GM12875 (cell line): ENCODE measurements at regions not wholly inside any gene's neighbourhood (a gene's known extent, or its start where the extent isn't known, plus 50 kb on each side); places are given as distances from the start of the nearest gene placed in this dataset.

Experiments used
- H3K4me3 ChIP-seq: one replicate; pipeline ENCODE4 v1.5.1; 2011; ENCODE audit warnings: low read depth, low read length, control low read depth
- CTCF ChIP-seq: IDR thresholded peaks from 2 replicates; pipeline ENCODE4 v1.5.1; 2011; ENCODE audit warnings: low read depth, mild to moderate bottlenecking, control low read depth, inconsistent platforms, low read length, moderate library complexity, borderline replicate concordance; ENCODE audit not compliant: insufficient read depth

- H3K4me3 ChIP-seq = no peak overlapping the region
- TF ChIP-seq CTCF = no peak
Measured at GRCh38 chr3:154976072-154976983, 103.8 kb upstream of the MME start.

- no peak for TF ChIP-seq CTCF
- no peak overlapping the region for H3K4me3 ChIP-seq
Measured at GRCh38 chr3:154973851-154974250, 106.3 kb upstream of the MME start.

- no peak overlapping the region for H3K4me3 ChIP-seq
- TF ChIP-seq CTCF = no peak
Measured at GRCh38 chr3:154972951-154973350, 107.2 kb upstream of the MME start.

GRCh38 chr3:154971771-154972326 is 108.3 kb upstream of the MME start:
- no peak for TF ChIP-seq CTCF

GRCh38 chr3:154971341-154971740 is 108.8 kb upstream of the MME start:
- H3K4me3 ChIP-seq = no peak overlapping the region
- no peak for TF ChIP-seq CTCF

More at GRCh38 chr3:154971771-154972326, 108.3 kb upstream of the MME start:
- no peak overlapping the region for H3K4me3 ChIP-seq

- no peak overlapping the region for H3K4me3 ChIP-seq
- TF ChIP-seq CTCF = no peak
Measured at GRCh38 chr3:154970797-154971196, 109.3 kb upstream of the MME start.

- H3K4me3 ChIP-seq = no peak overlapping the region
- no peak for TF ChIP-seq CTCF
Measured at GRCh38 chr3:154969366-154969765, 110.8 kb upstream of the MME start.
